Left colon (tissue), 2 donors: ENCODE measurements at regions not wholly inside any gene's neighbourhood (a gene's known extent, or its start where the extent isn't known, plus 50 kb on each side); places are given as distances from the start of the nearest gene placed in this dataset.

Source experiments
- ATAC-seq: fragments of 200-7000 bp; cut with Tn5 transposase; one replicate; pipeline ENCODE4 v1.9.1; 2020; ENCODE audit warnings: mild to moderate bottlenecking, moderate library complexity
- DNase-seq, 2 donors: peaks; one replicate each; pipeline ENCODE4 v3.0.0-alpha.2; 2020
- intact Hi-C, 2 donors: fragments of 100-400 bp; cut with DNase I in 1 of 2; cut with micrococcal nuclease in 1 of 2; formaldehyde crosslinking; loops; one replicate each; pipeline versions ENCODE4 v1.11.2 to v1.14.0; 2022; cut with DNase I, micrococcal nuclease
- donor health status: DM: no; HTN: no; CAD: no.
- donor health status: DM: yes; HTN: yes; CAD: no.

- intact Hi-C loops = no loop called here
- ATAC-seq = no peak
- no peak for DNase-seq
These were observed 243.0 kb downstream of the BMP2 start for GRCh38 chr20:7010527-7010926.

GRCh38 chr20:7015257-7015656 lies 247.8 kb downstream of the BMP2 start:
- intact Hi-C loops = no loop called here
- DNase-seq = no peak

GRCh38 chr20:7022597-7022996 lies 255.1 kb downstream of the BMP2 start:
- no peak for ATAC-seq

More at GRCh38 chr20:7015257-7015656, 247.8 kb downstream of the BMP2 start:
- ATAC-seq = no peak

GRCh38 chr20:7025635-7026034 lies 258.1 kb downstream of the BMP2 start:
- no peak for DNase-seq
- intact Hi-C loops = no loop called here
- no peak for ATAC-seq

More at GRCh38 chr20:7022597-7022996, 255.1 kb downstream of the BMP2 start:
- intact Hi-C loops = no loop called here
- no peak for DNase-seq

GRCh38 chr20:7029019-7029418 lies 261.5 kb downstream of the BMP2 start:
- DNase-seq (no peak), ATAC-seq (no peak)
- intact Hi-C loops = no loop called here

GRCh38 chr20:7031222-7031621 lies 263.7 kb downstream of the BMP2 start:
- peak; percentile 28 for ATAC-seq
- intact Hi-C loops = no loop called here
- DNase-seq = peak in 1 of 2 donors; percentile 4

GRCh38 chr20:7038029-7038428 lies 270.5 kb downstream of the BMP2 start:
- intact Hi-C loops = no loop called here
- DNase-seq (no peak), ATAC-seq (no peak)

GRCh38 chr20:7057611-7058010 lies 290.1 kb downstream of the BMP2 start:
- intact Hi-C loops = no loop called here
- ATAC-seq = no peak
- DNase-seq = no peak

GRCh38 chr20:7078804-7079203 lies 311.3 kb downstream of the BMP2 start:
- ATAC-seq (no peak), DNase-seq (no peak)
- intact Hi-C loops = no loop called here

GRCh38 chr20:7080472-7080871 lies 313.0 kb downstream of the BMP2 start:
- DNase-seq (no peak), ATAC-seq (no peak)
- intact Hi-C loops = no loop called here

- intact Hi-C loops = no loop called here
- ATAC-seq = peak; percentile 85
- DNase-seq = peak; percentile 15 to 25
These were observed 318.0 kb downstream of the BMP2 start for GRCh38 chr20:7085467-7085866.

GRCh38 chr20:7087803-7088202 lies 320.3 kb downstream of the BMP2 start:
- peak; percentile 24 for ATAC-seq
- no peak for DNase-seq
- intact Hi-C loops = no loop called here

GRCh38 chr20:7090001-7090400 lies 322.5 kb downstream of the BMP2 start:
- DNase-seq (no peak), ATAC-seq (no peak)
- intact Hi-C loops = no loop called here

GRCh38 chr20:7090811-7091210 lies 323.3 kb downstream of the BMP2 start:
- DNase-seq (peak; percentile 58 to 72), ATAC-seq (peak; percentile 99)
- intact Hi-C loops = no loop called here

GRCh38 chr20:7091655-7092054 lies 324.2 kb downstream of the BMP2 start:
- ATAC-seq (no peak), DNase-seq (no peak)
- intact Hi-C loops = no loop called here

- intact Hi-C loops = no loop called here
These were observed 327.0 kb downstream of the BMP2 start for GRCh38 chr20:7094438-7094997.

GRCh38 chr20:7106910-7107309 lies 339.4 kb downstream of the BMP2 start:
- DNase-seq (no peak), ATAC-seq (no peak)
- intact Hi-C loops = no loop called here

More at GRCh38 chr20:7094438-7094997, 327.0 kb downstream of the BMP2 start:
- DNase-seq (peak in 1 of 2 donors; percentile 57), ATAC-seq (peak; percentile 38)

GRCh38 chr20:7108929-7109328 lies 341.4 kb downstream of the BMP2 start:
- ATAC-seq = no peak
- DNase-seq = no peak
- intact Hi-C loops = no loop called here

GRCh38 chr20:7113577-7114466 lies 346.3 kb downstream of the BMP2 start:
- peak in 1 of 2 donors; percentile 6 for DNase-seq
- no peak for ATAC-seq

GRCh38 chr20:7123457-7123856 lies 356.0 kb downstream of the BMP2 start:
- ATAC-seq (no peak), DNase-seq (no peak)
- intact Hi-C loops = no loop called here

More at GRCh38 chr20:7113577-7114466, 346.3 kb downstream of the BMP2 start:
- intact Hi-C loops = no loop called here
